HG02938 (cell line): ENCODE measurements at regions not wholly inside any gene's neighbourhood (a gene's known extent, or its start where the extent isn't known, plus 50 kb on each side); places are given as distances from the start of the nearest gene placed in this dataset.

Experiments used
- ATAC-seq: cut with Tn5 transposase; IDR thresholded peaks from one replicate; pipeline ENCODE4 v1.9.1; 2021; ENCODE audit warnings: mild to moderate bottlenecking, moderate library complexity; ENCODE audit not compliant: unreplicated experiment

DNA sequence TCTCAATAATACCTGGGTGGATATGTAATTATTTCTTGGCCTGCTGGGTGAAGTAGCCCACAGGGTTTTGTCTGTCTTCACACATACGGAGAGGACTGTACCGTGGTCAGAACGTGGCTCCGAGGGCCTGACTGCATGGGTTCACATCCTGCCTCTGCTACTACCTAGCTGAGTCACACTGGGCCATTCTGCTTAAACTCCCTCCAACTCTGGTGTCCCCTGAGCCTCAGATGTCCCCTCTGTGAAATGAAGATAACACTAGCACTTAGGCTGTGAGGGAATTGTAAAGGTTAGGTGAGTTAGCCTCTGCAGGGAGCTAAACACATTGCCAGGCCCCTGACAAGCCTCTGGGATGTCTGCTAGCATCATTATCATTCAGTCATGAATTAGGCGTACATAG is 120.1 kb upstream of the NABP1 start:
- no peak for ATAC-seq

DNA sequence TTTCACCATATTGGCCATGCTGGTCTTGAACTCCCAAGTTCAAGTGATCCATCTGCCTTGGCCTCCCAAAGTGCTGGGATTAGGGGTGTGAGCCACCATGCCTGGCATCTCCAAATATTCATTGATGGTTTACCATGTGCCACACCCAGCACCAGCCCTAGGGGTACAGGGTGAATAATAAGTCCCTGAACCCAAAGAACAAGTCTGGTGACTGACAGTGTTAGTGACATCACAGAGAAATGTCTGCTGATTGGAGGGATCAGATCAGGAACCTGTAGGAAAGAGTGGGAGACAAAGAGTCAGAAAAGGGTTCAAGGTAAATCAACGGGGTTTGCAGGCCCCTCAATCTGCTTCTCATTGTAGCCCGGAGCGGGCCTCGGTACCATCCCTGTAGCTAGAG is 118.4 kb upstream of the NABP1 start:
- no peak for ATAC-seq

DNA sequence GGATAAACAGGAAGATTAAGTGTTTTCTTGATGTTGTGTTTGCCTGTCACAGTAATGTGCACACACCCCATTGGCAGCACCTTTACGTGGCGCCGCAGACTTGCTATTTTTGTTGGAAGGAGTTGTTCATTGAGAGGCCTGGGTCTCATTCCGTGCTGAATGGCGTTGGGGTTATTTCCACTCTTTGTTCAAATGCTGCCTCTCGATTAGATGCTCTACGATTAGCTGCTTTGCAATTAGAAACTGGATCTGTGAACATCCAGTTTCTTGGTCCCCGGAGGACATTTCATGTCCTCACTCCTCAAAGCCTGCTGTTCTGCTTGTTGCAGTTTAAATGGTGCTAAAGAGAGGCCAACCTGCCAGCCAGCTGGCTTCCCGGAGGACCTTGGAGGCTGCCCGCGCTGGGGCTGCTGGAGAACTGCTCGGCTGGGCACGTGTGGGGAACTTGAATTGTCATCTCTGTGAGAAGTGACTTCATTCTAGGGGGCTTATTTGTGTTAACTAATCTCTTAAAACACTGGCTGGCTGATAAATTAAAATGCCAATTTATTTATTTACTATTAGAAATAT is 117.4 kb upstream of the NABP1 start:
- no peak for ATAC-seq

DNA sequence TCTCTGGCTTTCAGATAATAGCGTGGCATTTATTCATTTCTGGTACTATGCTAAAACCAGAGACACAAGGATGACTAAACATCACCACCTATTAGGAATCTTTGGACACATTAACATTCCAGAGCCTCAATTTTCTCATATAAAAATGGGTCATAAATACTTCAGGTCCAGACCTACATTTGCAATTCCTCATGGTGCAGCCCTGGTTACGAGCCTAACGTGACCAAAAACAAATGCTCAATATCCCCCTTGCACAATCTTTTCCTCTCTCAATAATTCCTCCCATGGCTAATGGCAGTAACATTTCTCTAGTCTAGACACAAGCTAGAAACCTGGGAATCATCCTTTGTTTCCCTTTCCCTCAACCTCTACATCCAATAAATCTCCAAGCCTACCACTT is 112.8 kb upstream of the NABP1 start:
- ATAC-seq: no peak

DNA sequence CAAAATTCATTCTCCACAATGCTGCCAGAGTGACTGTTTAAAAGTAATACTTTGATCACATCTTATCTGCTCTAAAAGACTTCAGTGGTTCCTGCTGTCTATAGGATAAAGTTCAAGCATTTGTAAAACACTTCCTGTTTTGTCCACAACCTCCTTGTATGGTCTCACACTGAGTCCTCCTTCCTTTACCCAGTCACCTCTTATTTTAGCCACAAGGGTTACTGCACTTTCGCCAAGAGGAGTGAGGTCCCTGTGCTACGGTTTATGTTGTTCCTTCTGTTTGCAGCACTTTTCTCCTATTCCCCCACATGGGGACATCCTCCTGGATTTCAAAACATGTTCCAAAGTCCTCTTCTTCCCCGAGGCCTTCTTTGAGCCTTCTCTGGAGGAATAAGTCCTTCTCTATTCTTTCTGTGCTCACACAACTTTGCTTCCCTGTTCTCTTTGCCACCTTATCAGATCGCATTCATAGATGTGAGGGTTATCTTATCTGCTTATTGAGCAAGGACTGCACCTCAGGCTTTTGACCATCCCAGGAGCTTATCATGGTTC is 112.2 kb upstream of the NABP1 start:
- peak; percentile 90 for ATAC-seq

DNA sequence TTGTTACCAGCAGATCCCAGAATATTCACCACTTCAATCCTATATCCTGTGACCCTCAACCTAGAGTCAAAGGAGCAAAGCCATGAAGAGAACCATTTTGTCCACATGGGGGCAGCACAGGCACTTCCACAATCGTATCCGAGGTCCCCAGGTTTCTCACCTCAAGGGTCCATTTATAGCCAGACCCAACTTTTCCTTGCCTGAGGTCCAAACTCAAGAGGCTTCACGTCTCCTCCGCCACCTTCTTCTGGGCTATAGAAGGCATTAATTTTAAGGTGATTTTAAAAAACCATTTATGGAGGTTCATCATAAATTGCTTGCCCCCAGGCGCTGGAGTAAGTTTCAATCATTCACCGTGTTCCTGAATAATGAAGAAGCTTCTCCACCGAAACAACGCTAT is 111.6 kb upstream of the NABP1 start:
- ATAC-seq: peak; percentile 65

DNA sequence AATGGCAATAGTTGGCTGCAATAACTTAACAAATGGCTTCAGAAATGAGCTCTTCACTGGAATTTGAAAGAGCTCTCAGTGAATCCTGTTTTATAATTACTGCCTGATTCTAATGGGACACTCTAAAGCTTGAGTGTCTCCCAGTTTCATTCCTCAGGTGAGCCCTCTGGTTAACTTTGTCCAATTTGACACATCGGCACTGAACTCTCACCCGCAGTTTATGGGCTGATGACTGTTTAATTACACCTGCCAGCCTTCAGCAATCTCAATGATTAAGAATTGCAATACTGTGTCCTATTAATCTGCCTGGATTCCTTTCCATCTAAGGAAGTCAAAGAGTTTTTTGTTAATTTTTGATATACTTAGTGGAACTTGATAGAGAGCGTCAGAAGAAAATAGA is 110.7 kb upstream of the NABP1 start:
- no peak for ATAC-seq

DNA sequence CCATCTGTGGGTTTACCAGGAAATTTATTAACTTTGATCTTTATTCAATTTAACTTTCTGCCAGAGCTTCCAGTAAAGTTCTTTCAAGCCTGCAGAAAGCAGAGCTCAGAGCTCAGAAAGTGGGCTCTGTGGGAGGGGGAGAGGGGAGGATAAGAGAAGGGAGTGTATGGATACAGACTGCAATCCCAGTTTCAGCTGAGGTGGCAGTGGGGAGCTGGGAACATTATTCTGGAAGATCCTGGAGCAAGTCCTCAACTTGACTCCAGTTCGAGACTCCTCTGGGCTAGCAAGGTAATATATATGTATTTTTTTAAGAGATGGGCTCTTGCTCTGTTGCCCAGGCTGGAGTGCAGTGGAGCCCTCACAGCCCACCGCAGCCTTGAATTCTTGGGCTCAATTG is 108.9 kb upstream of the NABP1 start:
- no peak for ATAC-seq

DNA sequence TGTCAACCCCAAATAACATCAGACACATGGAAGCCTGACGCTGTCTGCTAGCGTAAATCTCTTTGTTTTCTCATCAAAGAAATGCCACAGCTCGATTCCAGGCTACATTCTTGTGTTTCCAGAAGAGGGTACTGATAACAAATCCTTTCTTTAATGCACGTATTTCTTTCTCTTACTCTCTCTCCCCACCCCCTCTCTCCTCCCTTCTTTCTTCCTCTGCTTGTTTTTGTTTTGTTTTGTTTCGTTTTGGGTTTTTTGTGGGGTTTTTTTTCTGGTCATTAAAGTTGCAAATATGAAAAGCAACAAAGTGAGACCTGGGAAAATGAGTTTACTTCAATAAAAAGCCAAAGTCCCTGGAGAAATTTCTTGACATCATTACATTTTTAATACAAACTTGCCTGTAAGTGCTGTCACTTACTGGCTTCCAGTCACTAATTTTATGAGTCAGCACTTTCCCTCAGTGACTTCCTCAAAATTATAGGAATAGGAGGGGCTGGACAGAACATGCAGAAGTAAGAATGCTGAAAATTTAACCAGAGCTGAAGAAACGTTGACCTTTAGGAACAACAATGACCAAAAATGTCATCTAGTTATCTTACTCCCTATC is 106.7 kb upstream of the NABP1 start:
- no peak for ATAC-seq

DNA sequence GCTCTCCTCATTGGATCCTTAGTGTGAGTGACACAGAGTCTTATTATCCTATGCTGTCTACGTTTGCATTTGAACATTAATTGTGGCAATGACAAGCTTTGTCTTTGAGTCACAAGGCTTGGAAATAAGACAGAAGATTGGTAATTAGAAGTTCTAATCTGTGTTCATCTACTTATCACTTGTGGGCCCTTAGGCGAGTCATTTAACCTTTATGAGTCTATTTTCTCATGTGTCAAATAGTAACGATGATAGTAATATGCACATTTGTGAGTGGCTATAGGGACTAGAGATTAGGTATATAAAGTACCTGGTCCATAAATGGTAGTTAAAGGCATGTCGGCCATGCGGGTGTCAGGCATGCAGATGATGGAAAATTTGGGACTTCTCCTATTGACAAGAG is 105.6 kb upstream of the NABP1 start:
- no peak for ATAC-seq

DNA sequence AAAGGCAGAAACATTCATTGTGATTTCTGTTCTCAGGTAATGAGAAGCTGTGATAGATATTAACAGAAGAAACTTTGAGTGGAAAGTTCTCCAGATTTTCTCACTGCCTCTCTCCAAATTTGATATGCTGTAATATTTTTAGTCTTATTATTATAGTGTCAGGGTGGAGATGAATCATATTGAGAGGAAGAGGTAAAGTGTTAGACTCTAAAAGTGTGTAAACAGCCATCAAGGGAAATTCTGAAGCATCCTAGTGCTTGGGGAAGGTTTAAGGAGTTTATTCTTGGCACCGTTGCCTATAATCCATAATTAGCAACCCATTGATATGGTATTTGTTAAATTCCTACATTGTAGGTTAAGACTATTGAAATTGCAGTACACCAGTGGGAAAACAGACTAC is 104.7 kb upstream of the NABP1 start:
- no peak for ATAC-seq

DNA sequence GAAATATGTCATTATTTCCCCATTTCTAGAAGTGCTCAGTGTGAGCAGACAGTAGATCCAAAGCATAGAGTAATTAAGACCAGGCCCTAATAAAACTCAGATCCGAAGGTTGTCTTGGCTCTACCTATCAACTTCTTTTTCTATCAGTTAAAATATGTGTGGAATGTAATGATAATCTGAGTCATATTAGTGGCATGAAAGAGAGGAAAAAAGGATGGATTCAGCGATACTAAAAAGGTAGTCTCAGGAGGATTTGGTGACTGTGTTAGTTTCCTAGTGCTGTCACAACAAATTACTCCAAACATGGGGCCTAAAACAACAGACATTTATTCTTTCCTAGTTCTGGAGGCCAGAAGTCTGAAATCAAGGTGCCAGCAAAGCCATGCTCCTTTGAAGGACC is 103.7 kb upstream of the NABP1 start:
- no peak for ATAC-seq

DNA sequence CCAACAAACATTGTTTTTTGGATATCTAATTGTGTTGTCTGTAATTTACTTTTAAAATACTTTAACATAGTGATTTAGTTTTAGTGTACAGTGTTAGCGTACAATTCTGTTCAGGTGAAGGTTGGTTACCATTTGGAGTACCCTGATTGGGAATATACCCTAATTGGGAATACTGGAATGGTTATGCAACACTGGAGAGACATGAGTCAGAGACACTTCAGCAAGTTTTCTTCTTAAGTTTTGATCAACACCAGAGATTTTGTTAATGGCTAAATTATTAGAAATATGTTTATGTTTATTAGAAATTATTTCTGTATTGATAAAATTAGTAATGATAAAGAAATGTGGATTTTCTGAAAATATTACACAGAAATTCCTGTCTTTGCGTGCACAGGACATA is 100.3 kb upstream of the NABP1 start:
- ATAC-seq: no peak

DNA sequence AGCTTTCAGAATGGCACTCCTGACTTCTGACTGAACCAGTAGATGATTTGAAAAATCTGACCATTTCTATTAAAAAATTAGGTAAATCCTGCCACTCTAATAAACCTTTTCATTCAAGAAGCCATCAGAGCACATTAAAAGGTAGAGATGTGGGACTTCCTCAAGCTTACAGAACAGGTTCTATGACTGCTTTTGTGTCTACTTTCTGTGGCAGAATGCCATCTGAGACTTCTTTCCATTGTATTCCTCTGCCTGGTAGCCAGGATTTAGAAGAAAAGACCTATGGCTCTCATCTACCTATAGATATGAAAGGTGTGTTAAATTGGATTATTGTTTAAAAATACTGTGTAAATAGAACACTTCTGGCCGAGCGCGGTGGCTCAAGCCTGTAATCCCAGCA is 99.9 kb upstream of the NABP1 start:
- ATAC-seq: no peak

DNA sequence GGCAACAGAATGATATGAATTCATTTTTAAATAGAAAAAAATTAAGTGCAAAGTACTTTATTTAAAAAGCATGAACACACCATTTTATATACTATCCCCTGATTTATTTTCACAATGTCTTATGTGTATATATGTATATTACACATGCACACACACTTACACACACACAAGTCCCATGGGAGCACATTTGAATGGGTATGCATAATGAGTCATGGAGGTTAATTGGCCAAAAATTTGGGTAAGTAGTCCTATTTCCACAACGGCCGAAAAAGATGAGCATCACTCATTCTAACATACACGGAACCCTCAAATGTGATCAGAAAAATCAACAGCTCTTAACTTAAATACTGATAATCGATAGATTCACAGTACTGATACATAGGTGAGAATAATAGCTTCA is 97.4 kb upstream of the NABP1 start:
- no peak for ATAC-seq

DNA sequence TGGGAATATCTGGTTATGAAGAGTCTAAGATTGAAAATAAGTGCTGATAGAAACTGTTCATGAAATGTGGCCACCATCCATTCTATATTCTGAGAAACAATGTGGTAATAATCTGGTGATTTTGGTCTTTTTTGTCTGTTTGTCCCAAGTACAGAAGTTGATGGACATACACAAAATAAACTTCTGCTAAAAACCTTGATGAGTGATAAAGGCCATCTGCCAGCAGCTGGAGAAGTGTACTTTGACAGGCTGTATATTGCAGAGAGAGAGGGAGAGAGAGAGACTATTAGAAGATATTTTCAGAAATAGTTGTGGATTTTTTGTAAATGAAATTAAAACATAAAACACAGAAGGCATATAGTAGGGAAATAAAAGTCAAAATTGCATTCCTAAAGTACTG is 96.9 kb upstream of the NABP1 start:
- ATAC-seq: no peak

DNA sequence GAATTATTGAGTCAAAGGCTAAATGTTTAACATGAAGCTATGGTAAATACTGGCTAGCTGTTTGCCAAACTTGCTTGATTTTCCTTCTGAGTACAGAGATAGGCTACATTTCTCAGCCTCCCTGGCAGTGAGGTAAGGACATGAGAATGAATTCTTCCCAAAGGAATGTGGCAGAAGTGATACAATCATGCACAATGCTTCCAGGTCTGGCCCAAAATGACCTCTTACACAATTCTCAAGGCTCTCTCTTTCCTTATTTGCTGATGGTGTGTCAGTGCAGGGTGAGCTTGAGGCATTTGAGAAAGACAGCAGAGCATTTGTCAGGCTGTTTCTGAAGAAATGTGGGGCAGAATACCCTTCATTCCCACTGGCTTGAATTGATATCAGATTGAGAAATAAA is 95.6 kb upstream of the NABP1 start:
- ATAC-seq: no peak

DNA sequence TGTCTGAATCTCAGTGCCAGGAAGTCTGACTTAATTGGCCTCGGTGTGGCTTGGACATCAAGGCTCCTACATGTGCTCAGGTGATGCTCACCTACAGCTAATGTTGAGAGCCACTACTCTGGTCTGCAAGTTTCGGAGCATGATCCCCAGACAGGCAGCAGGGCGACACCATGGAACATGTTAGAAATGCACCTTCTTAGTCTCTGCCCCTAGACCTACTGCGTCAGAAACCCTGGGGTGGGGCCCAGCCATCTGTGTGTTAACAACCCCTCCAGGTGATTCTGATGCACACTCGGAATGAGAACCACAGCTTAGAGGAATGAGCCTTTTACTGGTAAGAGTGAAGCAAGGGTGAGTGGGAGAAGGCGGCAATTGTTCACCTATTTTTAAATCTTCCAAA is 86.9 kb upstream of the NABP1 start:
- ATAC-seq: no peak

DNA sequence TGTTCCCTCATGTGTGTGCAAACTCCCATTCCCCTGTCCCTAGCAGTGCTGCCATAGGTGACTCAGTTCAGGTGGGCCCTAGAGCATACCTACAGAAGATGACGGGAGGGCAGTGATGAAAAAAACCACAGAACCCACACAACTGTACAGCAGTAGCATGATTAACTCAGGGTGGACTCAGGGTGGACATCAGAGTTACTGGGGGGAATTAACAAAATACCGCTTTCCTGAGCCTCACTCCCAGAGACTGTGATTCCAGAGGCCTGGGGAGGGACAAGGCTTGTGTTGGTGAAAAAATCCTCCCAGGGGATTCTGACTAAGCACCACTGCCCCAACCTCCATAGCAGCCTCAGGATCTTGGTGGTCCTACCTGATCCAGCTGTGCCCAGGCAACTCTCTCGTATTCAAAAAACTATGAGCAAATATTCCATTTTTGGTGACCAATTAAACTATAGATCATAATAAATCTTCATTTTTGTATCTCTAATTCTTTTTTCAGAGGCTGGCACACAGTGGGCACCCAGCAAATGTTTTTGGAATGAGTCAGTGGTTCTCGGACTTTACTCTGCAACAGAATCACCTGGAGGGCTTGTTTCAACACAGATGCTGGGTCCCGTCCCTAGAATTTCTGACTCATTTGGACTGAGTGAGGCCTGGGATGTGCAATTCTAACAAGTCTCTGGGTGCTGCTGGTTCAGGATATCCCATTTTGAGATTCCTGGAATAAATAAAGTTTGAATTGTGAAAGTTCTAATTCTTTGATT is 84.1 kb upstream of the NABP1 start:
- no peak for ATAC-seq

DNA sequence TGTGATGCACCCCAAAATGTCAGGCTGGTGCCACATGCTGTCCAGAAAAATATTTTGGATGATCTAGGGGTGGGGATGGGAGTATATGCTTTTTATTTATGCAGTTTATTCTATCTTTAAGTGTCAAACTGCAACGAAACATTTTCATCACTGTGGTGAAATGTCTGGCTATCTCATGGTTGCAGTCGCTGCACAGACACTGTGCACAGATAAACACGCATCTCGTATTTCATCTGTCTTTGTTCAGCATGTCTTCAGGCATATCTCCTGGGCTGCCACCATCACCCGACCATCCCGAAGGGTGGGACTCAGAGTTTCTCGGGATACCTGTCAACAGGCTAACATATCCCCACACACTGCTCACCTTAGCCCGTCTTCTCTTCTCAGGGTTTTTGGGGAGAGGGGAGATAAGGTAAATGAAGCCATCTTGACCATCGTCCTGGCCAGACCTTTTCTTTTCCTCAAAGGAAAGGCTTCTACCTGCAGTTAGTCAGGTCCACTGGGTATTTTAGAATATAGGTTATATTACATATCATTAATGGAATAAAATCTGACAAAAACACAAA is 80.7 kb upstream of the NABP1 start:
- no peak for ATAC-seq

DNA sequence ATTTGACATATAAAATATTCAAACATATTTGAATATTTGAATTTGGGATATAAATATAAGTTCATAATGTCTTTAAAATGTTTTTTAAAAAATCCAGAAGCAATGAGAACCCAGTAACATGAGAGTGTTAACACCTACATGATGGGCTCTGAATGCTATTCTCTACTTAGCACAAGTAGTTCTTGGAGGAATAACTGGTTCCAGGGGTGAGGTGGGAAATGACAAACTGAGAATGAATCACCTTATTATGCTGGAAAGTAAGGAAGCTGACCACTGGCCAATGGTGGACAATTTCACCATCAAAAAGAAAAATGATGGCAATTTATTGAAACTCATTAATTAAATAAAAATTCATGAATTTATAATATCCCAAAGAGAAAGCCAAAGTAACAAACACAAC is 79.6 kb upstream of the NABP1 start:
- ATAC-seq: no peak

DNA sequence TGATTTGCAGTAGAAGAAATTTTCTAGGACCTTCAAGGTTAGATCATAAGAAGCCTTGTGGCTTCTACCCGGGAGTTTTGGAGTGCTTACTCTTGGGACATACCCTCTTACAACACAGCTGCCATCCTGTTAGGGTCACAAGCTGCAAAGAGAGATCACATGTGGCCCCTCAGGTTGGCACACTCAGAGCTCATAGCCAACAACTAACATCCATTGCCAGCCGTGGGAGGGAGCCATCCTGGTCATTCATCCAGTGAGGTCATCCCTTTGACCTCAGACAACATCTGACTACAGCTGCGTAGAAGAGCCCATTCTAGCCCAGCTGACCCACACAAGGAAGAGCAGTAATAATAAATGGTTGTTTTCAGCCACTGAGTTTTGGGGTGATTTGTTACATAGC is 76.9 kb upstream of the NABP1 start:
- no peak for ATAC-seq
